ENCODE measurements at regions not wholly inside any gene's neighbourhood (a gene's known extent, or its start where the extent isn't known, plus 50 kb on each side); places are given as distances from the start of the nearest gene placed in this dataset.

DNA sequence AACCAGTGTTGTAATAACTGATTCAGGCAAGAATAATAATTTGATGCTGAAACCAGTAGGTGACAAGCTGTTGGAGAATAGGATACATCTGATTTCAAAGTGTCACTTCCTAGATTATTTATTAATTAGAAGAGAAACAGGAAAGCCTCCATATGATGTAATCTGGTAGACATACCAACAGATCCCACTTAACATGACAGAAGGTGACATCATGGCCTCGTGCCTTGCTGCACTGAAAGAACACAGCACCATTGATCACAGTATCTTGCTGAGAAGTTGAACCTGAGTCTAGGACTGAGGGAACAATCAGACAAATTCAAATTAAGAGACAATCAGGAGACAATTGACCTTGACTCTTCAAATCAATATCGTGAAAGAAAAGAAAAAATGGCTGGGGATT lies 131.6 kb upstream of the DLGAP1 start:
- no peak for FAIRE-seq
- H3K4me2 ChIP-seq (ENCODE audit: insufficient read depth, low read length) = no peak overlapping the region
- no peak for ATAC-seq
- H3K79me2 ChIP-seq (ENCODE audit: control insufficient read depth, insufficient read depth, low read length) = no peaks in the 10 kb centered on the region
- in situ Hi-C loops (cut with MboI) (no loop called here), intact Hi-C loops (cut with micrococcal nuclease) (no loop called here)
- WGBS (ENCODE audit: insufficient coverage, low coverage, missing lambda C conversion rate) = 0% methylated on average over 2 of the region's 2 CpGs
- ChIA-PET CTCF (ENCODE audit: low intra/inter-chr PET ratio) (interaction anchor here (0.7 kb wide), 1 partner anchor 115 kb away, joined by 3 read pairs; no protein-coding TSS in a partner anchor), POLR2A (no interaction called here)
- TF ChIP-seq, protein P1, sequence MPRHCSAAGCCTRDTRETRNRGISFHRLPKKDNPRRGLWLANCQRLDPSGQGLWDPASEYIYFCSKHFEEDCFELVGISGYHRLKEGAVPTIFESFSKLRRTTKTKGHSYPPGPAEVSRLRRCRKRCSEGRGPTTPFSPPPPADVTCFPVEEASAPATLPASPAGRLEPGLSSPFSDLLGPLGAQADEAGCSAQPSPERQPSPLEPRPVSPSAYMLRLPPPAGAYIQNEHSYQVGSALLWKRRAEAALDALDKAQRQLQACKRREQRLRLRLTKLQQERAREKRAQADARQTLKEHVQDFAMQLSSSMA (CRISPR knock-in tag; IDR thresholded peaks at IDR 0.05) = no peak
- TF ChIP-seq CEBPG (CRISPR knock-in tag; IDR thresholded peaks at IDR 0.05) (no peak), CEBPG (tag; conservative IDR thresholded peaks at IDR 0.05 in 1 of 2, IDR thresholded peaks at IDR 0.05 in 1 of 2) (peak in 1 of 2 experiments; percentile 47; a peak in 1 of 4 replicates)
- TF ChIP-seq, protein P2, sequence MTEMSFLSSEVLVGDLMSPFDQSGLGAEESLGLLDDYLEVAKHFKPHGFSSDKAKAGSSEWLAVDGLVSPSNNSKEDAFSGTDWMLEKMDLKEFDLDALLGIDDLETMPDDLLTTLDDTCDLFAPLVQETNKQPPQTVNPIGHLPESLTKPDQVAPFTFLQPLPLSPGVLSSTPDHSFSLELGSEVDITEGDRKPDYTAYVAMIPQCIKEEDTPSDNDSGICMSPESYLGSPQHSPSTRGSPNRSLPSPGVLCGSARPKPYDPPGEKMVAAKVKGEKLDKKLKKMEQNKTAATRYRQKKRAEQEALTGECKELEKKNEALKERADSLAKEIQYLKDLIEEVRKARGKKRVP (CRISPR knock-in tag; IDR thresholded peaks at IDR 0.05) = 0 out of 2 replicates have a peak, but pooled peaks have one; percentile 38
- TF ChIP-seq, protein P3, sequence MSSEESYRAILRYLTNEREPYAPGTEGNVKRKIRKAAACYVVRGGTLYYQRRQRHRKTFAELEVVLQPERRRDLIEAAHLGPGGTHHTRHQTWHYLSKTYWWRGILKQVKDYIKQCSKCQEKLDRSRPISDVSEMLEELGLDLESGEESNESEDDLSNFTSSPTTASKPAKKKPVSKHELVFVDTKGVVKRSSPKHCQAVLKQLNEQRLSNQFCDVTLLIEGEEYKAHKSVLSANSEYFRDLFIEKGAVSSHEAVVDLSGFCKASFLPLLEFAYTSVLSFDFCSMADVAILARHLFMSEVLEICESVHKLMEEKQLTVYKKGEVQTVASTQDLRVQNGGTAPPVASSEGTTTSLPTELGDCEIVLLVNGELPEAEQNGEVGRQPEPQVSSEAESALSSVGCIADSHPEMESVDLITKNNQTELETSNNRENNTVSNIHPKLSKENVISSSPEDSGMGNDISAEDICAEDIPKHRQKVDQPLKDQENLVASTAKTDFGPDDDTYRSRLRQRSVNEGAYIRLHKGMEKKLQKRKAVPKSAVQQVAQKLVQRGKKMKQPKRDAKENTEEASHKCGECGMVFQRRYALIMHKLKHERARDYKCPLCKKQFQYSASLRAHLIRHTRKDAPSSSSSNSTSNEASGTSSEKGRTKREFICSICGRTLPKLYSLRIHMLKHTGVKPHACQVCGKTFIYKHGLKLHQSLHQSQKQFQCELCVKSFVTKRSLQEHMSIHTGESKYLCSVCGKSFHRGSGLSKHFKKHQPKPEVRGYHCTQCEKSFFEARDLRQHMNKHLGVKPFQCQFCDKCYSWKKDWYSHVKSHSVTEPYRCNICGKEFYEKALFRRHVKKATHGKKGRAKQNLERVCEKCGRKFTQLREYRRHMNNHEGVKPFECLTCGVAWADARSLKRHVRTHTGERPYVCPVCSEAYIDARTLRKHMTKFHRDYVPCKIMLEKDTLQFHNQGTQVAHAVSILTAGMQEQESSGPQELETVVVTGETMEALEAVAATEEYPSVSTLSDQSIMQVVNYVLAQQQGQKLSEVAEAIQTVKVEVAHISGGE (CRISPR knock-in tag; IDR thresholded peaks at IDR 0.05) = no peak
- no peaks in the 10 kb centered on the region for H3K4me1 ChIP-seq (replicated peaks in 1 of 2; ENCODE audit: control insufficient read depth in 2 of 2, insufficient read depth in 2 of 2, low read length in 2 of 2)
- H3K9ac ChIP-seq (ENCODE audit: insufficient read depth in 1 of 2, low read depth in 2 of 2, low read length in 2 of 2) = no peak overlapping the region
- no TSS peak for BruUV-seq (replicated peaks)
- no peaks in the 10 kb centered on the region for H4K20me1 ChIP-seq (replicated peaks; ENCODE audit: control insufficient read depth, insufficient read depth, low read length)
- no peaks in the 10 kb centered on the region for H3K9me1 ChIP-seq (ENCODE audit: control insufficient read depth, insufficient read depth, low read length)
- H3K4me3 ChIP-seq = no peak overlapping the region
- H2AFZ ChIP-seq (ENCODE audit: low read depth, low read length) = no peak overlapping the region
- no peaks in the 10 kb centered on the region for H3K27me3 ChIP-seq (ENCODE audit: control insufficient read depth in 2 of 2, insufficient read depth in 2 of 2, low read length in 2 of 2)
- H3K36me3 ChIP-seq (ENCODE audit: control insufficient read depth, insufficient read depth, low read length) = no peaks in the 10 kb centered on the region
- no peak for DNase-seq (ENCODE audit: extremely low read depth in 1 of 4, low spot score in 3 of 4)
- H3K27ac ChIP-seq (ENCODE audit: extremely low read depth, low read depth, low read length) = no peak overlapping the region
- no peaks in the 10 kb centered on the region for H3K9me3 ChIP-seq (replicated peaks; ENCODE audit: control insufficient read depth, insufficient read depth, low read depth, low read length)
